ENCODE measurements at regions not wholly inside any gene's neighbourhood (a gene's known extent, or its start where the extent isn't known, plus 50 kb on each side); places are given as distances from the start of the nearest gene placed in this dataset.

DNA sequence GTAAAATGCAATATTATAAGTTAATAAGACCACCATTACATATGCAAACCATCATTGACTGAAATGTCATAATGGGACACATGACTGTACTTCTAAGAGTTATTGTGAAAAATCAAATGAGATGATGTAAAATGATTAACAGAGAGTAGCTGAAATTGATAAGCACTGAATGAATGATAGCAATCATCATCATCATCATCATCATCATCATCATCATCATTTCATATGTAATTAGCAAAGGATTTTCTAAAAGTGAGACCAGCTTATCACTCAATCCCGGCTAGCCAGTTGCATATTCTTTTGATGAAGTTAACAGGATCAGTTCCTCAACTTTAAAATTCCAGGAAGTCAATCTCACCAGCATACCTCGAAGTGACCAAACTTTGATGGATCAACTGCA, 650.3 kb upstream of the KLF4 start:
- TF ChIP-seq, protein P1, sequence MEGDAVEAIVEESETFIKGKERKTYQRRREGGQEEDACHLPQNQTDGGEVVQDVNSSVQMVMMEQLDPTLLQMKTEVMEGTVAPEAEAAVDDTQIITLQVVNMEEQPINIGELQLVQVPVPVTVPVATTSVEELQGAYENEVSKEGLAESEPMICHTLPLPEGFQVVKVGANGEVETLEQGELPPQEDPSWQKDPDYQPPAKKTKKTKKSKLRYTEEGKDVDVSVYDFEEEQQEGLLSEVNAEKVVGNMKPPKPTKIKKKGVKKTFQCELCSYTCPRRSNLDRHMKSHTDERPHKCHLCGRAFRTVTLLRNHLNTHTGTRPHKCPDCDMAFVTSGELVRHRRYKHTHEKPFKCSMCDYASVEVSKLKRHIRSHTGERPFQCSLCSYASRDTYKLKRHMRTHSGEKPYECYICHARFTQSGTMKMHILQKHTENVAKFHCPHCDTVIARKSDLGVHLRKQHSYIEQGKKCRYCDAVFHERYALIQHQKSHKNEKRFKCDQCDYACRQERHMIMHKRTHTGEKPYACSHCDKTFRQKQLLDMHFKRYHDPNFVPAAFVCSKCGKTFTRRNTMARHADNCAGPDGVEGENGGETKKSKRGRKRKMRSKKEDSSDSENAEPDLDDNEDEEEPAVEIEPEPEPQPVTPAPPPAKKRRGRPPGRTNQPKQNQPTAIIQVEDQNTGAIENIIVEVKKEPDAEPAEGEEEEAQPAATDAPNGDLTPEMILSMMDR (IDR thresholded peaks at IDR 0.05; ENCODE audit: low read depth, low read length, missing input control), result no peak
- TF ChIP-seq GABPA (IDR thresholded peaks at IDR 0.05 in 1 of 2, conservative IDR thresholded peaks at IDR 0.05 in 1 of 2) (no peak), SP1 (IDR thresholded peaks at IDR 0.05) (no peak), NR2F2 (IDR thresholded peaks at IDR 0.05) (no peak), JUND (IDR thresholded peaks at IDR 0.05) (no peak)
- TF ChIP-seq, protein P2, sequence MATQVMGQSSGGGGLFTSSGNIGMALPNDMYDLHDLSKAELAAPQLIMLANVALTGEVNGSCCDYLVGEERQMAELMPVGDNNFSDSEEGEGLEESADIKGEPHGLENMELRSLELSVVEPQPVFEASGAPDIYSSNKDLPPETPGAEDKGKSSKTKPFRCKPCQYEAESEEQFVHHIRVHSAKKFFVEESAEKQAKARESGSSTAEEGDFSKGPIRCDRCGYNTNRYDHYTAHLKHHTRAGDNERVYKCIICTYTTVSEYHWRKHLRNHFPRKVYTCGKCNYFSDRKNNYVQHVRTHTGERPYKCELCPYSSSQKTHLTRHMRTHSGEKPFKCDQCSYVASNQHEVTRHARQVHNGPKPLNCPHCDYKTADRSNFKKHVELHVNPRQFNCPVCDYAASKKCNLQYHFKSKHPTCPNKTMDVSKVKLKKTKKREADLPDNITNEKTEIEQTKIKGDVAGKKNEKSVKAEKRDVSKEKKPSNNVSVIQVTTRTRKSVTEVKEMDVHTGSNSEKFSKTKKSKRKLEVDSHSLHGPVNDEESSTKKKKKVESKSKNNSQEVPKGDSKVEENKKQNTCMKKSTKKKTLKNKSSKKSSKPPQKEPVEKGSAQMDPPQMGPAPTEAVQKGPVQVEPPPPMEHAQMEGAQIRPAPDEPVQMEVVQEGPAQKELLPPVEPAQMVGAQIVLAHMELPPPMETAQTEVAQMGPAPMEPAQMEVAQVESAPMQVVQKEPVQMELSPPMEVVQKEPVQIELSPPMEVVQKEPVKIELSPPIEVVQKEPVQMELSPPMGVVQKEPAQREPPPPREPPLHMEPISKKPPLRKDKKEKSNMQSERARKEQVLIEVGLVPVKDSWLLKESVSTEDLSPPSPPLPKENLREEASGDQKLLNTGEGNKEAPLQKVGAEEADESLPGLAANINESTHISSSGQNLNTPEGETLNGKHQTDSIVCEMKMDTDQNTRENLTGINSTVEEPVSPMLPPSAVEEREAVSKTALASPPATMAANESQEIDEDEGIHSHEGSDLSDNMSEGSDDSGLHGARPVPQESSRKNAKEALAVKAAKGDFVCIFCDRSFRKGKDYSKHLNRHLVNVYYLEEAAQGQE (IDR thresholded peaks at IDR 0.05), result no peak
